HT1080 (cell line): ENCODE measurements at regions not wholly inside any gene's neighbourhood (a gene's known extent, or its start where the extent isn't known, plus 50 kb on each side); places are given as distances from the start of the nearest gene placed in this dataset.

Experiments used
- DNase-seq: peaks from one replicate; pipeline ENCODE4 v3.0.0-alpha.2; 2015; ENCODE audit warnings: low read depth

DNA sequence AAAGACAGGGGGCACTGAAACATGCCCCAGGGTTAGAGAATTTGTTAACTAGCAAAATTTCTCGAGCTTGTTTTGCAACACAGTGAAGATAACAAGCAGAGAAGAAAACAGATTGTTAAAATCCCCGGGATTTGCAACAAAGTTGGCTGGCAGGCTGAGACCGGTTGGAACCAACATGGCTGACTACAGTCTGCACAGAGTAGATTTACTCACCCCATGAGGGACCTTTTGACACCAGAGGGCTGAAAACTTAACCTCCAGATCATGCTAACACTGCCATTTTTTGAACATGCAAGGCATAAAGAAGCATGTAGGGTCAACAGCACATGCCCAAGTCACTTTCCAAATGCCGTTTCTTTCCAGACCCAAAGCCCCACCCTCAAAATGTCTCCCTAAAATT is 95.2 kb upstream of the TMEM26 start:
- no peak for DNase-seq

DNA sequence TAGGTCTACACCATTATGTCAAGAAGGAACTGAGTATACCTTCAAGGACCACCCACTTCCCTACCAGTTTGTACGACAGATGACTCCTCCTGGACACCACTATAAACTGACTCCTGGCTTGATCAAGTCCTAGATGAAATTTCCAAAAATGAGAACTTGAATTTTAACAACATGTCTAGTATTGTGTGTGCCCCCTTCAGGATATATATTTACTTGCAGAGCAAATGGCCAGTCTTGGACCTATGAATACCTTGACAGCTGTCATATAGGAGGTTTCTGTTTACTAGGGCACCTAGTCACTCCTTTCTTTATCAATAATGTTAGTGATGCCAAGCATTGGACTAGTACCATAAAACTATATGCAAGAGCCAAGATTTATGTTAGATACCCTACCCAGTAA is 94.1 kb upstream of the TMEM26 start:
- no peak for DNase-seq

GRCh38 chr10:61545170-61545569 is 92.0 kb upstream of the TMEM26 start:
- DNase-seq, result no peak

GRCh38 chr10:61543831-61544230 is 90.7 kb upstream of the TMEM26 start:
- DNase-seq, result no peak

DNA sequence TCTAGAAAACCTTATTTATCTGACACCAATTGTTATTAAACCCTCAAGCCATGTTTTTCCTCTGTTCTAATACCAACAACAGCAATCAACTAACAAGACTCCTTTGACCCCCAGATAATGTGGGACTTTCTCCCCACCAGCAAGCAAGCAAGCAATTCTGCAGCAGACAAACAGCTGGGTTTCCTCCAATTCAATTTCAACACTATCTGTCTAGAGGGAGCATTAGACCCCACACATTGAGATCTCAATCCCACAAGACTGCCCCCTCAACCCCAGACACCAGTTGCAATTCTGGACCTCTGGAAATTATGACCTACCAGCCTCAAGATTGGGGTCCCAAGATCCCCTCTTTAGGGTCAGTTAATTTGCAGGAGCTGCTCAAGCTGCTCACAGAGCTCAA is 89.4 kb upstream of the TMEM26 start:
- no peak for DNase-seq

GRCh38 chr10:61541960-61542359 is 88.8 kb upstream of the TMEM26 start:
- no peak for DNase-seq

GRCh38 chr10:61539876-61540275 is 86.7 kb upstream of the TMEM26 start:
- no peak for DNase-seq

DNA sequence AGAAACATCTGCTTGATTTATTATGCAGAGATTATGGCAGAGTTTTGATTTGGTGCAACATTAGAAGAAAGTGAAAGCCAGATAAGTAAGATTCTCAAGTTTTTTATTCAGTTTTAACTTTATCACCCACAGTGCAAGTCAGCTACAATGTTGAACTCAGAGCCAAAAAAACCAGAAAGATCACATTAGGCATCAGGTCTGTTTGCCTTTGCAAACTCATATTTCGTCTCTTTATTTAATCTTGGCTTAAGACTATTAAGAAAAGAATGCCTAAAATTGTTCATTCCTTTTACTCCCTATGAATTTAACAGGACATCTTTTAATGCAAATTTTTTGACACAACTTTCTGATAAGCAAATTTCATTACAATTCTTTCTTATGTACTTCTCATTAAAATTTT is 76.0 kb upstream of the TMEM26 start:
- DNase-seq, result no peak

- DNase-seq, result peak; percentile 71
These were observed 49.9 kb upstream of the TMEM26 start for GRCh38 chr10:61503051-61503450.
